Astrocyte of the cerebellum (primary cell): ENCODE measurements at regions not wholly inside any gene's neighbourhood (a gene's known extent, or its start where the extent isn't known, plus 50 kb on each side); places are given as distances from the start of the nearest gene placed in this dataset.
A peak's percentile ranks its signal among the peaks of the same experiment; 100 is the strongest.

Source experiments
- DNase-seq: peaks from one replicate; pipeline ENCODE4 v3.0.0-alpha.2; 2011; ENCODE audit warnings: low read depth
- H3K4me3 ChIP-seq: 2 replicates; pipeline ENCODE4 v1.5.1; 2011; ENCODE audit warnings: mild to moderate bottlenecking, low read depth, low read length, moderate library complexity
- in situ Hi-C: cut with HindIII; loops from 2 replicates; pipeline ENCODE4 v1.10.0; 2017; ENCODE audit warnings: low sequenced_read_pairs
- TF ChIP-seq, protein P1 (sequence below): IDR thresholded peaks from 2 replicates; pipeline ENCODE4 v1.5.1; 2012; ENCODE audit warnings: low read length, low read depth, moderate library complexity, mild to moderate bottlenecking; ENCODE audit errors: missing control alignments

DNA sequence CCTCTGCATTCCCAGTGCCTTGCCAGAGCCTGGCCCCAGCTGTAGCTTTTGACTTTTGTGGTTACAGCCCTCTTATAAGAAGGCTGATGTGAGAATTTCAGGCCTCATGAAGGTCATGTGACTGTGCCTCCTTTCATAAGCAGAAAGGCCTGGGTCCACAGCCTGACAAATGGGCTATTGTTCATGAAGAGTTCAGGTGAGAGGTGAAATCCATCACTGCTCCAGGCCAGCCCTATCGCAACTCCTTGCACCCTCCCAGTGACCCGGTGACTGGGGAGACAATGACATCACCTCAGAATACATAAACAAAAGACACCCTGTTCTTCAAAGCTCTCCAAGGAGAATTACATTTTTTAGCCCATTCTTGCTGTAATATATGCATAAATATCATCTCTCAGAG lies 321.5 kb downstream of the PCNX1 start:
- DNase-seq: no peak
- in situ Hi-C loops: no loop called here
- TF ChIP-seq, protein P1, sequence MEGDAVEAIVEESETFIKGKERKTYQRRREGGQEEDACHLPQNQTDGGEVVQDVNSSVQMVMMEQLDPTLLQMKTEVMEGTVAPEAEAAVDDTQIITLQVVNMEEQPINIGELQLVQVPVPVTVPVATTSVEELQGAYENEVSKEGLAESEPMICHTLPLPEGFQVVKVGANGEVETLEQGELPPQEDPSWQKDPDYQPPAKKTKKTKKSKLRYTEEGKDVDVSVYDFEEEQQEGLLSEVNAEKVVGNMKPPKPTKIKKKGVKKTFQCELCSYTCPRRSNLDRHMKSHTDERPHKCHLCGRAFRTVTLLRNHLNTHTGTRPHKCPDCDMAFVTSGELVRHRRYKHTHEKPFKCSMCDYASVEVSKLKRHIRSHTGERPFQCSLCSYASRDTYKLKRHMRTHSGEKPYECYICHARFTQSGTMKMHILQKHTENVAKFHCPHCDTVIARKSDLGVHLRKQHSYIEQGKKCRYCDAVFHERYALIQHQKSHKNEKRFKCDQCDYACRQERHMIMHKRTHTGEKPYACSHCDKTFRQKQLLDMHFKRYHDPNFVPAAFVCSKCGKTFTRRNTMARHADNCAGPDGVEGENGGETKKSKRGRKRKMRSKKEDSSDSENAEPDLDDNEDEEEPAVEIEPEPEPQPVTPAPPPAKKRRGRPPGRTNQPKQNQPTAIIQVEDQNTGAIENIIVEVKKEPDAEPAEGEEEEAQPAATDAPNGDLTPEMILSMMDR: no peak
- no peak overlapping the region for H3K4me3 ChIP-seq

DNA sequence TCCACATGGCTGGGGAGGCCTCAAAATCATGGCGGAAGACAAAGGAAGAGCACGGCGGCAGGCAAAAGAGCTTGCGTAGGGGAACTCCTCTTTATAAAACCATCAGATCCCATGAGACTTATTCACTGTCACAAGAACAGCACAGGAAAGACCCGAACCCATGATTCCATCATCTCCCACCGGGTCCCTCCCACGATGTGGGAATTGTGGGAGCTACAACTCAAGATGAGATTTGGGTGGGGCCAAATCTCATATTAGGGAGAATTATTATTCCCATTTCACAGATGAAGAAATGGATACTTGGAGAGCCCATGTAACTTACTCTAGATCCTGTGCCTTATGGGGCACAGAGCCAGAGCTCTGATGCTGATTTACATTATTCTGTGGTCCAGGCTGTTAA lies 322.6 kb downstream of the PCNX1 start:
- TF ChIP-seq, protein P1: no peak
- no peak overlapping the region for H3K4me3 ChIP-seq
- in situ Hi-C loops: no loop called here
- no peak for DNase-seq

DNA sequence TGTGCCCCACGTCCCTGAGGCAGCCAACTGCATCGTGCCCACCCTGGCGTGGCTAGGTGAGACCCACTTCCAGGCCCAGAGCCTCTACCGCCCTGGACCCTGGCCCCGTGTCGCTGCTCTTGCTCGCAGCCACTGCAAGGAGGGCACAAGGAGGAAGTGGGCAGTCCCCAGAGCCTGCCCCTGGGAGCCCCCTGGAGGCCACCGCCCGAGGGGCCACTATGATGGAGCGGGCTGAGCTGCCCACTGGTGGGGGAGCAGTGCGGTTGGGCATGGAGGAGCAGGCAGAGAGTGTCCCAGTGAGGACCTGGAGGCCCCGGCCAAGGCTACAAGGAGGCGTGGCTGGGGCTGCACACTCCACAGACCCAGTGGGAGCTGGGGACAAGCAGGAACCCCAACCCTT lies 323.6 kb downstream of the PCNX1 start:
- no peak overlapping the region for H3K4me3 ChIP-seq
- in situ Hi-C loops: no loop called here
- TF ChIP-seq, protein P1: no peak
- no peak for DNase-seq

DNA sequence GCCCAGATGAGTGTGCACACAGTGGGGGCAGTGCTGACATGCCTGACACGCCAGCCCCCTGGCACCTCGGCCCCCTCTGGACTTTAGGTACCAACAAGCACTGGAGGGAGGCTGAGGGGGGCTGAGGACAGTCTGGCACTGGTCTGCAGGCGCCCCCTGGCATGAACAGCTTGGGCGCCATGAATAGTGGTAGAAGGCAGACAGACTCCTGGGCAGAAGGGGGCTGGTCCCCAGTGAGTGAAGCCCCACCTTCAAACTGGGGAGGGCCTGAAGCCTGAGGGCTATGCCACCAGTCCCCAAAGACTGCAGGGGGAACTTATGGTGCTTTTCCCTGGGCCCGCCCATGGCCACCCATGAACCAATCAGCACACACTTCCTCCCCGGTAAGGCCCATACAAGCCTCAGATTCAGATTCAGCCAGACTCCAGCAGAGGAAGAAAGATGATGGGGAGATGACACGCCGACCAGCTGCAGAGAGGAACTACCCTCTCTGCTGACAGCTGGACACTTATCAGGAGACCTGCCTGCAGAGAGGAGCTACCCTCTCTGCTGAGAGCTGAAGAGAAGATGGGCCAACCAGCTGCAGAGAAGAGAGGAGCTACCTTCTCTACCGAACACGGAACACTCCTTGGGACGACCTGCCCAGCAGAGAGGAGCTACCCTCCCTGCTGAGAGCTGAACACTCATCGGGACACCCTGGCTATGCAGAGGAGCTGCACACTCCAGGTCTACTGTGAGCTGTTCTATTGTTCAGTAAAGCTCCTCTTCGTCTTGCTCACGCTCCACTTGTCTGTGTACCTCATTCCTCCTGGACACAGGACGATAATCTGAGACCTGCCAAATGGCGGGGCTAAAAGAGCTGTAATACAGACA lies 324.5 kb downstream of the PCNX1 start:
- no peak overlapping the region for H3K4me3 ChIP-seq
- TF ChIP-seq, protein P1: no peak
- no peak for DNase-seq
- in situ Hi-C loops: no loop called here

DNA sequence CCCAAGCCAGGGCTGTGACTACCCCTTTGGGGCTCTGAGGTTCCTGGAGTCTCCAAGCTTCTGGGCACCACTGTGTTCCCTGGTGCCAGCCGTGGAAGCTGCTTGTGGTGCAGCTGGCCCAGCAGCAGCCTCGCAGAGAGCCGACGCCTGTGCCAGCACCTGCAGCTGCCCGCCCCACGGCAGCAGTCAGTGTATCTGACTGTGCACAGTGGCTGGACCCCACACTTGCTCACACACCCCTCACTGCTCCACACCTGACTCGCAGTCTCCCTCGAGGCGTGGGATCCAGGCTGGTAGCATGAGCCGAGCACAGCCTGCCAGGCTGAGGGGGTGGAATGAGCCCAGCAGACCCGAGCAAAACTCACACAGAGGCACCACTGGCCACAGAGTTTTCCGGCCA lies 325.2 kb downstream of the PCNX1 start:
- H3K4me3 ChIP-seq: no peak overlapping the region
- no peak for DNase-seq
- in situ Hi-C loops: no loop called here
- TF ChIP-seq, protein P1: no peak

DNA sequence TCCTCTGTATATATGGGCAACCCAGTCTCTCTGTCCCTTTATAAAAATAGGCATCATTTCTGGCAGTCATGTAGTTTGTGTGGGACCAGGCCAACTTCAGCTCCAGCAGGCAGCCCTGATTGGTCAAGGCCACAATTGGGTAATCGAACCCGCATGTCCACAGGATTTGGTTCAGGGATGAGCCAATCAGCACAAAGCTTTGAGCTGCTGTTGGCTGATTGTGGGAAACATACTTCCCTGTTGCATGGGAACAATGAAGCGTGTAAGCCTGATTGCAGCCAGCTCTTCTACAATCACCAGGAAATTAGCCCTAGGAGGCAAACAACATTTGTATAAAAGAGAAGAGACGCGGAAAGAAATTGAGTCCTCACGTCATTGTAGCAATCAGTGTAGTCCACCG lies 328.6 kb downstream of the PCNX1 start:
- TF ChIP-seq, protein P1: no peak
- peak; percentile 11 for DNase-seq
- no peak overlapping the region for H3K4me3 ChIP-seq
- in situ Hi-C loops: no loop called here
